ENCODE measurements at regions not wholly inside any gene's neighbourhood (a gene's known extent, or its start where the extent isn't known, plus 50 kb on each side); places are given as distances from the start of the nearest gene placed in this dataset.

GRCh38 chr10:121135512-121135911, 284.4 kb downstream of the WDR11 start:
- Histone ChIP-seq H3K4me2 (ENCODE audit: low read depth, low read length, poor library complexity, severe bottlenecking) (no peak overlapping the region), H3K79me2 (ENCODE audit: insufficient read depth, low read length) (no peaks in the 10 kb centered on the region), H4K20me1 (ENCODE audit: low read depth, low read length) (no peaks in the 10 kb centered on the region), H3K9me3 (ENCODE audit: insufficient read depth, low read length) (no peaks in the 10 kb centered on the region), H3K9me2 (replicated peaks; ENCODE audit: insufficient read depth, low read length) (no peaks in the 10 kb centered on the region), H2AFZ (ENCODE audit: low read depth, low read length, severe bottlenecking) (no peak overlapping the region), H3K27ac (ENCODE audit: low read depth, low read length) (no peak overlapping the region), H3K36me3 (ENCODE audit: low read length) (no peaks in the 10 kb centered on the region), H3F3A (ENCODE audit: insufficient read depth) (no peaks in the 10 kb centered on the region), H3K27me3 (ENCODE audit: low read length) (no peaks in the 10 kb centered on the region), H3K9ac (ENCODE audit: low read length) (no peak overlapping the region), H3K4me3 (ENCODE audit: insufficient read depth, low read length, poor library complexity, severe bottlenecking) (no peak overlapping the region)
- no peak for TF ChIP-seq CTCF (IDR thresholded peaks at IDR 0.05; ENCODE audit: insufficient read depth, low read length, poor library complexity, severe bottlenecking)
- TF ChIP-seq EZH2phosphoT487 (conservative IDR thresholded peaks at IDR 0.05; ENCODE audit: low read length), result no peak

GRCh38 chr10:121137533-121137932, 286.4 kb downstream of the WDR11 start:
- H3K4me3 ChIP-seq (ENCODE audit: insufficient read depth, low read length, poor library complexity, severe bottlenecking), result no peak overlapping the region
- no peaks in the 10 kb centered on the region for H3K27me3 ChIP-seq (ENCODE audit: low read length)
- no peak overlapping the region for H3K4me2 ChIP-seq (ENCODE audit: low read depth, low read length, poor library complexity, severe bottlenecking)
- no peaks in the 10 kb centered on the region for H3K9me2 ChIP-seq (replicated peaks; ENCODE audit: insufficient read depth, low read length)
- no peak overlapping the region for H3K9ac ChIP-seq (ENCODE audit: low read length)
- H3K79me2 ChIP-seq (ENCODE audit: insufficient read depth, low read length), result no peaks in the 10 kb centered on the region
- H2AFZ ChIP-seq (ENCODE audit: low read depth, low read length, severe bottlenecking), result no peak overlapping the region
- H3F3A ChIP-seq (ENCODE audit: insufficient read depth), result no peaks in the 10 kb centered on the region
- no peak for TF ChIP-seq CTCF (IDR thresholded peaks at IDR 0.05; ENCODE audit: insufficient read depth, low read length, poor library complexity, severe bottlenecking)
- no peak for TF ChIP-seq EZH2phosphoT487 (conservative IDR thresholded peaks at IDR 0.05; ENCODE audit: low read length)
- H3K27ac ChIP-seq (ENCODE audit: low read depth, low read length), result no peak overlapping the region
- 0 out of 2 replicates have a peak, but pooled peaks cover 6% of the 10 kb centered on the region for H3K9me3 ChIP-seq (ENCODE audit: insufficient read depth, low read length)
- H4K20me1 ChIP-seq (ENCODE audit: low read depth, low read length), result no peaks in the 10 kb centered on the region
- H3K36me3 ChIP-seq (ENCODE audit: low read length), result no peaks in the 10 kb centered on the region

GRCh38 chr10:121138112-121138860, 287.1 kb downstream of the WDR11 start:
- Histone ChIP-seq H3K27ac (ENCODE audit: low read depth, low read length) (no peak overlapping the region), H4K20me1 (ENCODE audit: low read depth, low read length) (no peaks in the 10 kb centered on the region), H3K4me2 (ENCODE audit: low read depth, low read length, poor library complexity, severe bottlenecking) (no peak overlapping the region), H3K4me3 (ENCODE audit: insufficient read depth, low read length, poor library complexity, severe bottlenecking) (no peak overlapping the region), H3K79me2 (ENCODE audit: insufficient read depth, low read length) (no peaks in the 10 kb centered on the region), H3F3A (ENCODE audit: insufficient read depth) (no peaks in the 10 kb centered on the region), H3K27me3 (ENCODE audit: low read length) (no peaks in the 10 kb centered on the region), H3K9ac (ENCODE audit: low read length) (no peak overlapping the region), H3K9me2 (replicated peaks; ENCODE audit: insufficient read depth, low read length) (no peaks in the 10 kb centered on the region), H3K9me3 (ENCODE audit: insufficient read depth, low read length) (0 out of 2 replicates have a peak, but pooled peaks cover 7% of the 10 kb centered on the region), H2AFZ (ENCODE audit: low read depth, low read length, severe bottlenecking) (no peak overlapping the region), H3K36me3 (ENCODE audit: low read length) (no peaks in the 10 kb centered on the region)
- no peak for TF ChIP-seq EZH2phosphoT487 (conservative IDR thresholded peaks at IDR 0.05; ENCODE audit: low read length)
- no peak for TF ChIP-seq CTCF (IDR thresholded peaks at IDR 0.05; ENCODE audit: insufficient read depth, low read length, poor library complexity, severe bottlenecking)
